GF-D8 (cell line): ENCODE measurements at regions not wholly inside any gene's neighbourhood (a gene's known extent, or its start where the extent isn't known, plus 50 kb on each side); places are given as distances from the start of the nearest gene placed in this dataset.
"Not testable (repeated sequence)": the region's sequence is repeated elsewhere in the genome, so short reads cannot be mapped to it uniquely, and the experiment has no call there.

Experiments used
- DNase-seq: peaks from one replicate; lab custom pipeline; 2025; lab: John Stamatoyannopoulos, UW

- DNase-seq, result not testable (repeated sequence)
Observed at GRCh38 chr4:10388146-10388545, 69.1 kb downstream of the ZNF518B start.

- no peak for DNase-seq
Observed at GRCh38 chr4:10385994-10386394, 71.2 kb downstream of the ZNF518B start.

- no peak for DNase-seq
Observed at GRCh38 chr4:10384974-10385373, 72.3 kb downstream of the ZNF518B start.

GRCh38 chr4:10383417-10383816 is 73.8 kb downstream of the ZNF518B start:
- no peak for DNase-seq

GRCh38 chr4:10382171-10382570 is 75.1 kb downstream of the ZNF518B start:
- not testable (repeated sequence) for DNase-seq

GRCh38 chr4:10381146-10381545 is 76.1 kb downstream of the ZNF518B start:
- DNase-seq, result no peak

GRCh38 chr4:10380735-10381134 is 76.5 kb downstream of the ZNF518B start:
- no peak for DNase-seq

- DNase-seq, result no peak
Observed at GRCh38 chr4:10371869-10372471, 85.3 kb downstream of the ZNF518B start.

- no peak for DNase-seq
Observed at GRCh38 chr4:10371121-10371520, 86.1 kb downstream of the ZNF518B start.

- DNase-seq, result no peak
Observed at GRCh38 chr4:10369517-10369916, 87.7 kb downstream of the ZNF518B start.

- DNase-seq, result no peak
Observed at GRCh38 chr4:10366628-10367027, 90.6 kb downstream of the ZNF518B start.

GRCh38 chr4:10364194-10364593 is 93.0 kb downstream of the ZNF518B start:
- no peak for DNase-seq

GRCh38 chr4:10354746-10355145 is 102.5 kb downstream of the ZNF518B start:
- DNase-seq, result no peak

GRCh38 chr4:10354225-10354624 is 103.0 kb downstream of the ZNF518B start:
- DNase-seq, result no peak

- no peak for DNase-seq
Observed at GRCh38 chr4:10353110-10353509, 104.1 kb downstream of the ZNF518B start.

GRCh38 chr4:10348241-10348640 is 109.0 kb downstream of the ZNF518B start:
- no peak for DNase-seq

GRCh38 chr4:10347815-10348214 is 109.4 kb downstream of the ZNF518B start:
- no peak for DNase-seq

- DNase-seq, result no peak
Observed at GRCh38 chr4:10347281-10347795, 109.9 kb downstream of the ZNF518B start.

- no peak for DNase-seq
Observed at GRCh38 chr4:10346023-10346422, 111.2 kb downstream of the ZNF518B start.

GRCh38 chr4:10345381-10345784 is 111.8 kb downstream of the ZNF518B start:
- DNase-seq, result no peak

GRCh38 chr4:10344824-10345223 is 112.4 kb downstream of the ZNF518B start:
- DNase-seq, result no peak

GRCh38 chr4:10343656-10344055 is 113.6 kb downstream of the ZNF518B start:
- no peak for DNase-seq

GRCh38 chr4:10342866-10343265 is 114.4 kb downstream of the ZNF518B start:
- no peak for DNase-seq

- DNase-seq, result no peak
Observed at GRCh38 chr4:10336471-10336870, 120.8 kb downstream of the ZNF518B start.
